Inflammatory macrophage treated with lipopolysaccharide for 1 hour (primary cell): ENCODE measurements at regions not wholly inside any gene's neighbourhood (a gene's known extent, or its start where the extent isn't known, plus 50 kb on each side); places are given as distances from the start of the nearest gene placed in this dataset.
"Not testable (repeated sequence)": the region's sequence is repeated elsewhere in the genome, so short reads cannot be mapped to it uniquely, and the experiment has no call there.

Experiments used
- DNase-seq, 2 donors: peaks; one replicate each; pipeline ENCODE4 v3.0.0-alpha.2; 2020 to 2022

DNA sequence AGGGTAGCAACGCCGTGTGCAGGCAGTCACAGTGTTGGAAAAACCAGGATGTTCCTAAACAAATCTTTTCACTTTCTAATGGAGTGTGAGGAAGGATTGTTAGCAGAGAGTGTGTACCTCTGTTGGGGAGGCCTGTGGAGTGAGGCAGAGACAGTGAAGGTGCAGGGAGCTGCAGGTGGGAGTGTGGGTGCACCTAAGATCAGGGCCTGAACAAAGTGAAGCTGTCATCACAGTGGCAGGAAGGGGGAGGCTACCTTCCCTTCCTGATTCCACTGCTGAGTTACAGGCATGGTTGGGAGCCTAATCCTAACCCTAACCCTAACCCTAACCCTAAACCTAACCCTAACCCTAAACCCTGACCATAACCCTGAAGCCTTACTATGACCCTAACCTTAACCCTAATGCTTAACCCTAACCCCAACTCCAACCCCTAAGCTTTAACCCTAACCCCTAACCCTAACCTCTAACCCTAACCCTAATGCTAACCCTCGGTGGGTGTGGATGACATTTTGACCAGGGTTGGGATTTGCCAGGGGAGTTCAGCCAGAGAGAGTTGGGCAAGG is 158.8 kb upstream of the KLF6 start:
- DNase-seq = no peak

GRCh38 chr10:3942937-3943489 is 158.0 kb upstream of the KLF6 start:
- no peak for DNase-seq

GRCh38 chr10:3941676-3942075 is 156.7 kb upstream of the KLF6 start:
- DNase-seq = no peak

DNA sequence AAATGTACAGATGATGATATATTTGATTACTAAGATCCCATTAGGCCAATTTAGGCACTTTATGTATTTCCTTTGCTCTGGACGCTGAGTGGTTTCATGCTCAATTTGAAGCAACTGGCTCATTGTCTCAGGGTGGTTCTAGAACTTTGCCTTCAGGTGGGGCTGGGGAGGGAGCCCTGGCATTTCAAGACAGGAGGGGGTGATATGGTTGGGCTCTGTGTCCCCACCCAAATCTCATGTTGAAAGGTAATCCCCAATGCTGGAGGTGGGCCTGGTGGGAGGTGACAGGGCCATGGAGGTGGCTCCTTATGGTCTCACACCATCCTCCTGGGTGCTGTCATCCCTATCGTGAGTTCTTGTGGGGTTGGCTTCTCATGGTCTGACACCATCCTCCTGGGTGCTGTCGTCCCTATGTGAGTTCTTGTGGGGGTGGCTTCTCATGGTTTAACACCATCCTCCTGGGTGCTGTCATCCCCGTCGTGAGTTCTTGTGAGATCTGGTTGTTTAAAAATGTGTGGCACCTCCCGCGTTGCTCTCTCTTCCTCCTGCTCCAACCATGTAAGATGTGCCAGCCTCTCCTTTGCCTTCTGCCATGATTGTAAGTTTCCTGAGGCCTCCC is 151.5 kb upstream of the KLF6 start:
- no peak for DNase-seq

GRCh38 chr10:3935933-3936359 is 150.9 kb upstream of the KLF6 start:
- DNase-seq = no peak

- no peak for DNase-seq
Measured at GRCh38 chr10:3935141-3935540, 150.1 kb upstream of the KLF6 start.

GRCh38 chr10:3933733-3934132 is 148.7 kb upstream of the KLF6 start:
- no peak for DNase-seq

GRCh38 chr10:3932597-3933375 is 147.8 kb upstream of the KLF6 start:
- DNase-seq = peak; percentile 49 to 56

GRCh38 chr10:3931901-3932300 is 146.9 kb upstream of the KLF6 start:
- no peak for DNase-seq

- DNase-seq = no peak
Measured at GRCh38 chr10:3931224-3931623, 146.2 kb upstream of the KLF6 start.

DNA sequence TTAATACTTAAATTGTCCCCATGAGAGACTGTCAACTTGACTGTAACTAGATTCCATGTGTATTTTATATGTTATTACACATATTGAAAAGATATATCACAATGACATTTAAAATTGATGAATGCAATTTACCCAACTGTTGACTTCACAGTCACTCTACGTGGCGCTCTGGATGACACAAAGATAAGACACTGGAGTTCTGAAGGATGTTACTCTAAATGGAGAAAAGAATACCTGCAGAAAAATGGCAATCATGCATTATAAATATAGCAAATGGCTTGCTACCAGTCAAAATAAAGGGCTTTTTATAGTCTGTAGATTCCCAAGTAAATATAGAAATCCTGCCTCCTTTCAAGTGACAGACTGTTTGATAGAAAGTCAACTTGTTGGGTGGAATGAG is 143.6 kb upstream of the KLF6 start:
- DNase-seq = no peak

- DNase-seq = no peak
Measured at GRCh38 chr10:3928078-3928477, 143.1 kb upstream of the KLF6 start.

DNA sequence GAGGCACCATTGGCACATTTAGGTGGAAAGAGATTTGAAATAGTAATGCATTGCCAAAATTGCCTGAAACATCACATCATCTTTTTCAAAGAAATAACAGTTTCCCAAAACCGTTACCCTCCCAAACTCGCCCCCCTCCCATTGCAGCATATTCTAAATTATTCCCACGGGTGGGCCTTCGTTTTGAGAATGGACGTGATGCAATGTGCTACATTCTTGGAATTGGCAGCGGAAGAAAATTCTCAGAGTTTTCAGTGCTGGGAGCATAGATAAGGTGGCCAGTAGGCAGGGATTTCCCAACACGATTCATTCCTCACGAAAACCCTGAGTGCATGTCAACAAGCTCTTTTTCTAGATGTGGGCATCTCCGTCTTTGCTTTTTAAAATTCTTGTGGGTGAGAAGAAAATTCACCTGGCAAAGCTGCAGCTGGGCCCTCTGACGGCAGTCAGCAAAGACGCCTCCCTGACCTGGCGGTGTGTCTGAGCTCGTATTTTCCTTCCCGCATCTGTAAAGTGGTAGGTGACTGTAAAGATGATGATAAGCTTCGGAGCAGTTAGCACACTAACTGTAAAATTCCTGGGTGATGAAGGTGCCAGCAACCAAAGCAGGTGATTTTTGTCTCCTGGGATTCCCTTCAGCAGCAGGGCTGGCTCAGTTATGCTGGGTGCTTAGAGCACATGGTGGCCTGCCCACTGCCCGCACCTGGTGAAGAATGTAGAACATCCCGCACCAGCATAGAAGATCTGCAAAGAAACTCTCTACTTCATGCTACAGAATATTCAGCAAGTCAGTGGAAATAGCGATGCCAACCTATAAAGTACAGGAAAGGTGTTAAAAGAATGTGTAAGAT is 141.9 kb upstream of the KLF6 start:
- DNase-seq = no peak

- DNase-seq = no peak
Measured at GRCh38 chr10:3926258-3926657, 141.2 kb upstream of the KLF6 start.

GRCh38 chr10:3925184-3925583 is 140.2 kb upstream of the KLF6 start:
- no peak for DNase-seq

DNA sequence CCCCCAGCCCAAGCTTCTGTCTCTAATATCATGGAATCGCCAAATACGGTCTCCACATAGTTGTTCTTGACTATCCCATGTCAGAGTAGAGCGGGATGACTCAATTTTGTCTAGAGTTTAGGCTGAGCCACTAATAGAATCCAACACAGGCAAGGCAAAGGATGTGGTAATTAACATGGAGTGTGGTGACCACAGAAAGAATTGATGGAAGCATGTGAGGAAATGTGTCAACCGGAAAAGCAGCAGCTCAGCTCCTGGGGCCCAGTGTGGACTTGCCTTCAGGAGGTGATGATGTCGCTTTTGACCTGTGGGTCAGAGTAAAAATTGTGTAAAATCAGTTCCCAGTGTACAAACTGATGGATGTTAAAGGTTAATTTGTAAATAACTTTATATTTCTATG is 139.3 kb upstream of the KLF6 start:
- DNase-seq = peak; percentile 16 to 59

DNA sequence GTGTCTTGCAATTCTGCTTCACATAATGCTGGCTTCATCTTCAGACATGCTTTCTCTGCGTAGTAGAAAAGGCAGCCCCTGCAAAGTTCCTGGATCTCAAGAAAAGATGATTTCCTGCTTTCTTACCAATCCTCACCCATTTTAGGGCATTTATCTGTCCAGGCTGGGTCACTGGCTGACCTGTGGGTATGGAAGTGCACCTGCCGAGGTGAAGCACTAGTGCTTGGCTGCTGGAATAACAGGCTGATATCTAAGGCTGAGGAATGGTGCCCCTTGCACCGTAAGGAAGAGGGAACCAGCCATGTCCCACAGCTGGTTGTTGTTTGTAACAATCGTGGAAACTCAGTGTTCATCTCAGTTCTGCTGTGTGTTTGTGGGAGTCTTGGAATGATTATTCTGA is 138.0 kb upstream of the KLF6 start:
- no peak for DNase-seq

- no peak for DNase-seq
Measured at GRCh38 chr10:3919709-3920308, 134.8 kb upstream of the KLF6 start.

DNA sequence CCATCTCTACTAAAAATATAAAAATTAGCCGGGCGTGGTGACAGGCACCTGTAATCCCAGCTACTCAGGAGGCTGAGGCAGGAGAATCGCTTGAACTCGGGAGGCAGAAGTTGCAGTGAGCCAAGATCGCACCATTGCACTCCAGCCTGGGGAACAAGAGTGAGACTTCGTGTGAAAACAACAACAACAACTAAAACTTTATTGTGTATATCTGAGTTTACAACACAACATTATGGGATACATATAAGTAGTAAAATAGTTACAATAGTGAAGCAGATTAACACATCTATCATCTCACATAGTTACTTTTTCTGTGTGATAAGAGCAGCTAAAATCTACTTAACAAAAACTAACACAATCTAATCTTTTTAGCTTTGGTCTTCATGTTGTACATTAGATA is 132.4 kb upstream of the KLF6 start:
- not testable (repeated sequence) for DNase-seq

DNA sequence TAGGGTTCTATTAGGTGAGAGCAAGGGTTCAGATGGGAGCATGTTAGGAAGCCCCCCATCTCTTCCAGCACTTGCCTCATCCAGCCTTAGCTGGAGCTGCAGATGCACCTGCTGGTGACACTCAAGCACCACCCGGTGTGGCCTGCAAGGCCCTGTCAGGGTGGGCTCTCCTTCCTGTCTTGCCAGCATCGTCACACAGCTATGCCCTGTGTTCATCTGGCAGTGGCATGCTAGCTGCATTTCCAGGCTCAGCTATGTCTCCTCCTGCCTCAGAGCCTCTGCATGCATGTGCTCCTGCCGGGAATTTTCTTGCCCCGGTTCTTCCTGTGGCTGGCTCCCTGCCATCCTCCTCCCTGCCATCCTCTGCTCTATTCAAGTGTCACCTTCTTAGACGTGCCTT is 129.7 kb upstream of the KLF6 start:
- no peak for DNase-seq

GRCh38 chr10:3911713-3912442 is 126.9 kb upstream of the KLF6 start:
- DNase-seq = no peak

DNA sequence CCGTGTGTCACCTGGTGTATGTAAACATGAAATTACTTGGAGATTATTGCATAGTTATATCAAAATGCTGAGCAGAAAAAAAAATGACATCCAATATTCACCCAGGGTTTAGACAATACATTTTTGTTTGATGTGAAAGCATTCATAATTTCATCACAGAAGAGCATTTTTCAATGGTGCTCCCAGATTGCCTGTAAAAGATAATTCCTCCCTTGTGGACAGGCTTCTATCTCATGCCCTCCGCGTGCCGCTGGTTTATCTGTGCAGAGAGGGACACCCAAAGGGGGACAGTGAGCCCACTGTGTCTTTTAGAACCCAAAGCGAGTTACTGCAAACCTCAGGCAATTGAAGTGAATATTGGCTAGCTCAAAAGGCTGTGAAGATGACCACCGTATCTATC is 126.2 kb upstream of the KLF6 start:
- DNase-seq = no peak
